Liver (tissue), 8 donors: ENCODE measurements at regions not wholly inside any gene's neighbourhood (a gene's known extent, or its start where the extent isn't known, plus 50 kb on each side); places are given as distances from the start of the nearest gene placed in this dataset.

Experiments
- DNase-seq: peaks from one replicate; pipeline ENCODE4 v3.0.0-alpha.2; 2017; ENCODE audit warnings: low spot score
- H3K27ac ChIP-seq, 2 donors: one replicate each; pipeline ENCODE4 v1.7.0; 2013; ENCODE audit warnings: inconsistent platforms in 2 of 2, low read length in 2 of 2, control low read depth in 1 of 2, low read depth in 1 of 2, mild to moderate bottlenecking in 1 of 2
- H3K27me3 ChIP-seq, 4 donors: one replicate each; pipeline versions ENCODE4 v1.6.1 to v1.7.0; 2013; ENCODE audit warnings: low read length in 3 of 4, inconsistent platforms in 1 of 4, mild to moderate bottlenecking in 1 of 4, moderate library complexity in 1 of 4; ENCODE audit not compliant: control insufficient read depth in 4 of 4, insufficient read depth in 4 of 4
- H3K36me3 ChIP-seq, 4 donors: one replicate each; pipeline versions ENCODE4 v1.6.1 to v1.7.0; 2013; ENCODE audit warnings: low read length in 3 of 4, mild to moderate bottlenecking in 3 of 4, low read depth in 1 of 4, moderate library complexity in 1 of 4; ENCODE audit not compliant: control insufficient read depth in 4 of 4, insufficient read depth in 3 of 4
- H3K4me1 ChIP-seq, 4 donors: one replicate each; pipeline versions ENCODE4 v1.6.1 to v1.7.0; 2013; ENCODE audit warnings: low read length in 3 of 4, mild to moderate bottlenecking in 3 of 4, moderate library complexity in 1 of 4; ENCODE audit not compliant: control insufficient read depth in 4 of 4, insufficient read depth in 4 of 4
- H3K4me3 ChIP-seq, 3 donors: one replicate each; pipeline versions ENCODE4 v1.6.1 to v1.7.0; 2013; ENCODE audit warnings: low read length in 3 of 3, control low read depth in 1 of 3, low read depth in 1 of 3, mild to moderate bottlenecking in 1 of 3
- H3K9ac ChIP-seq, 2 donors: one replicate each; pipeline ENCODE4 v1.7.0; 2013; ENCODE audit warnings: low read length in 2 of 2, mild to moderate bottlenecking in 2 of 2, moderate library complexity in 2 of 2, control low read depth in 1 of 2, low read depth in 1 of 2
- H3K9me3 ChIP-seq, 4 donors: one replicate each; pipeline versions ENCODE4 v1.6.1 to v1.7.0; 2013; ENCODE audit warnings: low read length in 3 of 4; ENCODE audit not compliant: control insufficient read depth in 4 of 4
- EGR1 ChIP-seq, 2 donors: IDR thresholded peaks; 2 replicates each; pipeline ENCODE4 v1.6.1; 2016 to 2018; ENCODE audit warnings: antibody characterized with exemption in 2 of 2, low read depth in 2 of 2
- FOXA1 ChIP-seq: IDR thresholded peaks from 2 replicates; pipeline ENCODE4 v1.6.1; 2016; ENCODE audit warnings: antibody characterized with exemption
- FOXA2 ChIP-seq: IDR thresholded peaks from 2 replicates; pipeline ENCODE4 v1.6.1; 2016; ENCODE audit warnings: antibody characterized with exemption
- GABPA ChIP-seq, 2 donors: IDR thresholded peaks in 1 of 2; conservative IDR thresholded peaks in 1 of 2; 2 replicates each; pipeline ENCODE4 v1.6.1; 2016; ENCODE audit warnings: antibody characterized with exemption in 2 of 2, mild to moderate bottlenecking in 1 of 2, moderate library complexity in 1 of 2
- HNF4A ChIP-seq, 2 donors: conservative IDR thresholded peaks; 2 replicates each; pipeline ENCODE4 v1.6.1; 2016; ENCODE audit warnings: antibody characterized with exemption in 2 of 2, mild to moderate bottlenecking in 2 of 2
- HNF4G ChIP-seq: IDR thresholded peaks from 2 replicates; pipeline ENCODE4 v1.6.1; 2016; ENCODE audit warnings: antibody characterized with exemption
- JUND ChIP-seq, 2 donors: IDR thresholded peaks; 2 replicates each; pipeline ENCODE4 v1.6.1; 2016; ENCODE audit warnings: antibody characterized with exemption in 2 of 2
- NR2F2 ChIP-seq: IDR thresholded peaks from 2 replicates; pipeline ENCODE4 v1.6.1; 2016; ENCODE audit warnings: antibody characterized with exemption
- RAD21 ChIP-seq, 2 donors: IDR thresholded peaks; 2 replicates each; pipeline ENCODE4 v1.6.1; 2016; ENCODE audit warnings: antibody characterized with exemption in 2 of 2, mild to moderate bottlenecking in 2 of 2
- RXRA ChIP-seq, 2 donors: IDR thresholded peaks; 2 replicates each; pipeline ENCODE4 v1.6.1; 2017 to 2018; ENCODE audit warnings: antibody characterized with exemption in 2 of 2, mild to moderate bottlenecking in 1 of 2
- SP1 ChIP-seq: IDR thresholded peaks from 2 replicates; pipeline ENCODE4 v1.6.1; 2018; ENCODE audit warnings: antibody characterized with exemption, mild to moderate bottlenecking
- TAF1 ChIP-seq: conservative IDR thresholded peaks from 2 replicates; pipeline ENCODE4 v1.6.1; 2016; ENCODE audit warnings: antibody characterized with exemption, mild to moderate bottlenecking
- YY1 ChIP-seq: IDR thresholded peaks from 2 replicates; pipeline ENCODE4 v1.6.1; 2016; ENCODE audit warnings: antibody characterized with exemption, mild to moderate bottlenecking
- WGBS: extraction: QIAGEN DNeasy Blood & Tissue Kit; methylation state at CpG from one replicate; pipeline ENCODE4 v1.1.7; 2013; 5-methylcytosine and 5-hydroxymethylcytosine counted together
- TF ChIP-seq, protein P1 (sequence below): IDR thresholded peaks from 2 replicates; pipeline ENCODE4 v1.6.1; 2016; ENCODE audit warnings: antibody characterized with exemption
- TF ChIP-seq, protein P2 (sequence below): IDR thresholded peaks from 2 replicates; pipeline ENCODE4 v1.6.1; 2016; ENCODE audit warnings: antibody characterized with exemption, mild to moderate bottlenecking
- TF ChIP-seq, protein P3 (sequence below): IDR thresholded peaks from 2 replicates; pipeline ENCODE4 v1.6.1; 2016; ENCODE audit warnings: antibody characterized with exemption
- TF ChIP-seq, protein P4 (sequence below): IDR thresholded peaks from 2 replicates; pipeline ENCODE4 v1.6.1; 2016; ENCODE audit warnings: antibody characterized with exemption
- TF ChIP-seq, protein P5 (sequence below): fragments of 150-350 bp; IDR thresholded peaks from 2 replicates; pipeline ENCODE4 v1.5.1; 2017; ENCODE audit warnings: improper control_type of control experiment, low read depth, low read length; ENCODE audit not compliant: missing input control
- donor health status: healthy.
- donor health status: healthy.
- donor health status: healthy.
- donor health status: healthy.
- donor health status: healthy.

DNA sequence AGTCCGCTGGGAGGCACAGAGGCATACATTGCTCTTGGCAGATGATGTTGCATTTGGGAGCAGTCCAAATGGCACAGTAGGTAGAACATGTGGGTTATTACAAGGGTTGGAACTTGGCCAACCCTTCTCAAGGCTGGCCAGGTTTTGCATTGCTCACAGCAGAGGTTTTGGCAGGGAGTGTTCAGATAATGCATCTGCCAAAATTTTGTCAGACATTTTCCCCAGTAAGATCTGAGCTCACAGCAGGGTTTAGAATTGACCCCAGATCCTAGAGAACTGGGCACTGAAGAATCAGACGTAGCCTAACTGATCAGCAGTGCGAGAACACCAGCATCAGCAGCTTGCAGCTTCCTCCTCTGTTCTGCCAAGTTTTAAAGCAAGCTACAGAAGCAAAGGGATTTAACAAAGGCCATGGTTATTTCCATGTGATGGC, 468.8 kb upstream of the KIF2B start:
- no peak for DNase-seq
- TF ChIP-seq SP1 (no peak), NR2F2 (no peak), RAD21 (IDR thresholded peaks at IDR 0.05) (no peak), JUND (IDR thresholded peaks at IDR 0.05) (no peak), FOXA2 (no peak), HNF4A (conservative IDR thresholded peaks at IDR 0.05) (no peak), YY1 (no peak), FOXA1 (no peak), EGR1 (IDR thresholded peaks at IDR 0.05; ENCODE audit: low read depth in 2 of 2) (no peak), RXRA (IDR thresholded peaks at IDR 0.05) (no peak), HNF4G (no peak), GABPA (IDR thresholded peaks at IDR 0.05 in 1 of 2, conservative IDR thresholded peaks at IDR 0.05 in 1 of 2) (no peak), TAF1 (no peak)
- TF ChIP-seq, protein P1, sequence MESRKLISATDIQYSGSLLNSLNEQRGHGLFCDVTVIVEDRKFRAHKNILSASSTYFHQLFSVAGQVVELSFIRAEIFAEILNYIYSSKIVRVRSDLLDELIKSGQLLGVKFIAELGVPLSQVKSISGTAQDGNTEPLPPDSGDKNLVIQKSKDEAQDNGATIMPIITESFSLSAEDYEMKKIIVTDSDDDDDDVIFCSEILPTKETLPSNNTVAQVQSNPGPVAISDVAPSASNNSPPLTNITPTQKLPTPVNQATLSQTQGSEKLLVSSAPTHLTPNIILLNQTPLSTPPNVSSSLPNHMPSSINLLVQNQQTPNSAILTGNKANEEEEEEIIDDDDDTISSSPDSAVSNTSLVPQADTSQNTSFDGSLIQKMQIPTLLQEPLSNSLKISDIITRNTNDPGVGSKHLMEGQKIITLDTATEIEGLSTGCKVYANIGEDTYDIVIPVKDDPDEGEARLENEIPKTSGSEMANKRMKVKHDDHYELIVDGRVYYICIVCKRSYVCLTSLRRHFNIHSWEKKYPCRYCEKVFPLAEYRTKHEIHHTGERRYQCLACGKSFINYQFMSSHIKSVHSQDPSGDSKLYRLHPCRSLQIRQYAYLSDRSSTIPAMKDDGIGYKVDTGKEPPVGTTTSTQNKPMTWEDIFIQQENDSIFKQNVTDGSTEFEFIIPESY, result no peak
- TF ChIP-seq, protein P2, sequence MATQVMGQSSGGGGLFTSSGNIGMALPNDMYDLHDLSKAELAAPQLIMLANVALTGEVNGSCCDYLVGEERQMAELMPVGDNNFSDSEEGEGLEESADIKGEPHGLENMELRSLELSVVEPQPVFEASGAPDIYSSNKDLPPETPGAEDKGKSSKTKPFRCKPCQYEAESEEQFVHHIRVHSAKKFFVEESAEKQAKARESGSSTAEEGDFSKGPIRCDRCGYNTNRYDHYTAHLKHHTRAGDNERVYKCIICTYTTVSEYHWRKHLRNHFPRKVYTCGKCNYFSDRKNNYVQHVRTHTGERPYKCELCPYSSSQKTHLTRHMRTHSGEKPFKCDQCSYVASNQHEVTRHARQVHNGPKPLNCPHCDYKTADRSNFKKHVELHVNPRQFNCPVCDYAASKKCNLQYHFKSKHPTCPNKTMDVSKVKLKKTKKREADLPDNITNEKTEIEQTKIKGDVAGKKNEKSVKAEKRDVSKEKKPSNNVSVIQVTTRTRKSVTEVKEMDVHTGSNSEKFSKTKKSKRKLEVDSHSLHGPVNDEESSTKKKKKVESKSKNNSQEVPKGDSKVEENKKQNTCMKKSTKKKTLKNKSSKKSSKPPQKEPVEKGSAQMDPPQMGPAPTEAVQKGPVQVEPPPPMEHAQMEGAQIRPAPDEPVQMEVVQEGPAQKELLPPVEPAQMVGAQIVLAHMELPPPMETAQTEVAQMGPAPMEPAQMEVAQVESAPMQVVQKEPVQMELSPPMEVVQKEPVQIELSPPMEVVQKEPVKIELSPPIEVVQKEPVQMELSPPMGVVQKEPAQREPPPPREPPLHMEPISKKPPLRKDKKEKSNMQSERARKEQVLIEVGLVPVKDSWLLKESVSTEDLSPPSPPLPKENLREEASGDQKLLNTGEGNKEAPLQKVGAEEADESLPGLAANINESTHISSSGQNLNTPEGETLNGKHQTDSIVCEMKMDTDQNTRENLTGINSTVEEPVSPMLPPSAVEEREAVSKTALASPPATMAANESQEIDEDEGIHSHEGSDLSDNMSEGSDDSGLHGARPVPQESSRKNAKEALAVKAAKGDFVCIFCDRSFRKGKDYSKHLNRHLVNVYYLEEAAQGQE, result no peak
- TF ChIP-seq, protein P3, sequence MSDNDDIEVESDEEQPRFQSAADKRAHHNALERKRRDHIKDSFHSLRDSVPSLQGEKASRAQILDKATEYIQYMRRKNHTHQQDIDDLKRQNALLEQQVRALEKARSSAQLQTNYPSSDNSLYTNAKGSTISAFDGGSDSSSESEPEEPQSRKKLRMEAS, result no peak
- TF ChIP-seq, protein P4, sequence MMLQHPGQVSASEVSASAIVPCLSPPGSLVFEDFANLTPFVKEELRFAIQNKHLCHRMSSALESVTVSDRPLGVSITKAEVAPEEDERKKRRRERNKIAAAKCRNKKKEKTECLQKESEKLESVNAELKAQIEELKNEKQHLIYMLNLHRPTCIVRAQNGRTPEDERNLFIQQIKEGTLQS, result no peak
- TF ChIP-seq, protein P5, sequence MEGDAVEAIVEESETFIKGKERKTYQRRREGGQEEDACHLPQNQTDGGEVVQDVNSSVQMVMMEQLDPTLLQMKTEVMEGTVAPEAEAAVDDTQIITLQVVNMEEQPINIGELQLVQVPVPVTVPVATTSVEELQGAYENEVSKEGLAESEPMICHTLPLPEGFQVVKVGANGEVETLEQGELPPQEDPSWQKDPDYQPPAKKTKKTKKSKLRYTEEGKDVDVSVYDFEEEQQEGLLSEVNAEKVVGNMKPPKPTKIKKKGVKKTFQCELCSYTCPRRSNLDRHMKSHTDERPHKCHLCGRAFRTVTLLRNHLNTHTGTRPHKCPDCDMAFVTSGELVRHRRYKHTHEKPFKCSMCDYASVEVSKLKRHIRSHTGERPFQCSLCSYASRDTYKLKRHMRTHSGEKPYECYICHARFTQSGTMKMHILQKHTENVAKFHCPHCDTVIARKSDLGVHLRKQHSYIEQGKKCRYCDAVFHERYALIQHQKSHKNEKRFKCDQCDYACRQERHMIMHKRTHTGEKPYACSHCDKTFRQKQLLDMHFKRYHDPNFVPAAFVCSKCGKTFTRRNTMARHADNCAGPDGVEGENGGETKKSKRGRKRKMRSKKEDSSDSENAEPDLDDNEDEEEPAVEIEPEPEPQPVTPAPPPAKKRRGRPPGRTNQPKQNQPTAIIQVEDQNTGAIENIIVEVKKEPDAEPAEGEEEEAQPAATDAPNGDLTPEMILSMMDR, result no peak
- H3K4me3 ChIP-seq, result no peak overlapping the region
- no peak overlapping the region for H3K27ac ChIP-seq
- WGBS, result 62% methylated on average over 3 of the region's 3 CpGs
- no peaks in the 10 kb centered on the region for H3K9me3 ChIP-seq
- H3K9ac ChIP-seq, result no peak overlapping the region
- no peaks in the 10 kb centered on the region for H3K36me3 ChIP-seq
- no peaks in the 10 kb centered on the region for H3K4me1 ChIP-seq
- peaks cover 0 to 6% (median 0%) of the 10 kb centered on the region in 4 donors for H3K27me3 ChIP-seq
